ENCODE measurements at regions not wholly inside any gene's neighbourhood (a gene's known extent, or its start where the extent isn't known, plus 50 kb on each side); places are given as distances from the start of the nearest gene placed in this dataset.

GRCh38 chr1:114314576-114314975, 160.9 kb upstream of the SYT6 start:
- no peak for DNase-seq (ENCODE audit: low spot score)

GRCh38 chr1:114314098-114314497, 160.4 kb upstream of the SYT6 start:
- no peak for DNase-seq (ENCODE audit: low spot score)

GRCh38 chr1:114310695-114311271, 157.1 kb upstream of the SYT6 start:
- peak; percentile 12 for DNase-seq (ENCODE audit: low spot score)

- DNase-seq (ENCODE audit: low spot score) = no peak
Measured at GRCh38 chr1:114302821-114303220, 149.2 kb upstream of the SYT6 start.

GRCh38 chr1:114299331-114299975, 145.8 kb upstream of the SYT6 start:
- DNase-seq (ENCODE audit: low spot score) = no peak

GRCh38 chr1:114298008-114298407, 144.3 kb upstream of the SYT6 start:
- DNase-seq (ENCODE audit: low spot score) = no peak

GRCh38 chr1:114296413-114296812, 142.7 kb upstream of the SYT6 start:
- no peak for DNase-seq (ENCODE audit: low spot score)

GRCh38 chr1:114295321-114295720, 141.7 kb upstream of the SYT6 start:
- DNase-seq (ENCODE audit: low spot score) = no peak

GRCh38 chr1:114292835-114293234, 139.2 kb upstream of the SYT6 start:
- no peak for DNase-seq (ENCODE audit: low spot score)

GRCh38 chr1:114292194-114292593, 138.5 kb upstream of the SYT6 start:
- DNase-seq (ENCODE audit: low spot score) = no peak

GRCh38 chr1:114290776-114291175, 137.1 kb upstream of the SYT6 start:
- no peak for DNase-seq (ENCODE audit: low spot score)

- no peak for DNase-seq (ENCODE audit: low spot score)
Measured at GRCh38 chr1:114290341-114290740, 136.7 kb upstream of the SYT6 start.

GRCh38 chr1:114289824-114290223, 136.2 kb upstream of the SYT6 start:
- DNase-seq (ENCODE audit: low spot score) = no peak

GRCh38 chr1:114289306-114289705, 135.6 kb upstream of the SYT6 start:
- no peak for DNase-seq (ENCODE audit: low spot score)

- no peak for DNase-seq (ENCODE audit: low spot score)
Measured at GRCh38 chr1:114286960-114287359, 133.3 kb upstream of the SYT6 start.

- peak; percentile 2 for DNase-seq (ENCODE audit: low spot score)
Measured at GRCh38 chr1:114286179-114286578, 132.5 kb upstream of the SYT6 start.

GRCh38 chr1:114282751-114283403, 129.2 kb upstream of the SYT6 start:
- peak; percentile 78 for DNase-seq (ENCODE audit: low spot score)

GRCh38 chr1:114278911-114279310, 125.2 kb upstream of the SYT6 start:
- no peak for DNase-seq (ENCODE audit: low spot score)

GRCh38 chr1:114278430-114278829, 124.8 kb upstream of the SYT6 start:
- no peak for DNase-seq (ENCODE audit: low spot score)

GRCh38 chr1:114274621-114275317, 121.1 kb upstream of the SYT6 start:
- no peak for DNase-seq (ENCODE audit: low spot score)

GRCh38 chr1:114272593-114272992, 118.9 kb upstream of the SYT6 start:
- DNase-seq (ENCODE audit: low spot score) = no peak

GRCh38 chr1:114270718-114271117, 117.0 kb upstream of the SYT6 start:
- no peak for DNase-seq (ENCODE audit: low spot score)

GRCh38 chr1:114270282-114270681, 116.6 kb upstream of the SYT6 start:
- no peak for DNase-seq (ENCODE audit: low spot score)

All from A172 (cell line).